NCI-H460 (cell line): ENCODE measurements at regions not wholly inside any gene's neighbourhood (a gene's known extent, or its start where the extent isn't known, plus 50 kb on each side); places are given as distances from the start of the nearest gene placed in this dataset.

Source experiments
- DNase-seq: peaks from one replicate; pipeline ENCODE4 v3.0.0-alpha.2; 2016; ENCODE audit warnings: low read depth; ENCODE audit errors: extremely low read depth

DNA sequence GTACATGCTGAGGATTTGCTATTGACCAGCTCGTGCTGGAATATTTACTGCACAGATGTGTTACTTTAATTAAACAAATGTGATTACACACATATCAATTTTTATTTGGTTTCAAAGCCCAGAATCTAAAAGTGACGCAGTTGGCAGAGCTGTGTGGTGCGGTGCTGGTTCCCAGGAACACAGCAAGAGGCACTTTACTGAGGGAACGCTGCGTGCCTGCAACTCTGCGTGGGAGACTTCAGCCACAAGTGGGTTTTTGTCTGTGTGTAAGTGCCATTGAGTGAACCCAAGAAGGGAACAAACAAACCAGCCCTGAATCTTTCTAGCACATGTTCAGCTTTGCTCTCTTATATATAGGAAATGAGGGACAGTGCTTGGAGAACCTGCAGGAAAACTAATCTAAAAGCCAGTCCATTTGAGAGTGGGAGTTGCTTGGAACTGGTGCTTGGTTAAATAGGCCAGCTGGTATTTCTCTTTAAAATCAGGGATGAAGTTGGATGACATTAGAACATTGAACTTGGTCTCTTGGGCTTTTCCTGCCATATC is 196.6 kb upstream of the CELF4 start:
- no peak for DNase-seq

GRCh38 chr18:37754141-37754540 is 188.5 kb upstream of the CELF4 start:
- DNase-seq = no peak

GRCh38 chr18:37742436-37742835 is 176.8 kb upstream of the CELF4 start:
- no peak for DNase-seq

GRCh38 chr18:37741032-37741623 is 175.5 kb upstream of the CELF4 start:
- no peak for DNase-seq

DNA sequence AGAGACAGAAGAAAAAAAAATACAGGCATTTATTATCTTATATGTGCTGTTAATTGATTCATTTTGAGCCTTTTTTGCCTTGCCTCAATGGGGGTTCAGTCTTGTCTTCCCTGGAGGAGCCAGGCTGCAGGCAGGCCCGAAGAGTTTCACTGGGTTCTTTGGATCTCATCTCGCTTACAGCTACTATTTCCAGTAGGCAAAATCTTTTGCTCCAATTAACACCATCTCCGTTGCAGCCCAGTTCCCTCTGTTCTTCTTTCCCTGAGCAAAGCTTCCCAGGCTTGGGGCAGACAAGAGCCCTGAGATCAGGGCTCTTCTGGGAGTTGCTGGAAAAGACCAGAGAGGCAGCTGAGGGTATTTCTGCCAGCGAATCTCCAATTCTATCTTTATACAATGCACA is 168.8 kb upstream of the CELF4 start:
- no peak for DNase-seq

DNA sequence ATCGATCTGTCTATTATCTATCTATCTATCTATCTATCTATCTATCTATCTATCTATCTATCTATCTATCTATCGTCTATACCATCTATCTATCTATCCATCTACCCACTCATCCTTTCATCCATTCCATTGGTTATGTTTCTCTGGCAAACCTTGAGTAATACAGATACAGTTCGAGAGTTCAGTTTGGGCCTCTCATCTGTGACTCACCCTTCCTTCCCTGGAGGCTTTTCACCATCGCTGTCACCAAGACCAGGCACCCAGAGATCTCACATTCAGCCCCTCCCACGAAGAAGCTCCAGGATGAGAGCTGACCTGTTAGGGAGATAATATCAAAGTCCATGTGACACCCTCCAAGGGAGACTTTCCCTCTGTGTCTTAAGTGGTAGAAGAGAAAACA is 164.1 kb upstream of the CELF4 start:
- DNase-seq = no peak

- no peak for DNase-seq
Measured at GRCh38 chr18:37724206-37724605, 158.6 kb upstream of the CELF4 start.

DNA sequence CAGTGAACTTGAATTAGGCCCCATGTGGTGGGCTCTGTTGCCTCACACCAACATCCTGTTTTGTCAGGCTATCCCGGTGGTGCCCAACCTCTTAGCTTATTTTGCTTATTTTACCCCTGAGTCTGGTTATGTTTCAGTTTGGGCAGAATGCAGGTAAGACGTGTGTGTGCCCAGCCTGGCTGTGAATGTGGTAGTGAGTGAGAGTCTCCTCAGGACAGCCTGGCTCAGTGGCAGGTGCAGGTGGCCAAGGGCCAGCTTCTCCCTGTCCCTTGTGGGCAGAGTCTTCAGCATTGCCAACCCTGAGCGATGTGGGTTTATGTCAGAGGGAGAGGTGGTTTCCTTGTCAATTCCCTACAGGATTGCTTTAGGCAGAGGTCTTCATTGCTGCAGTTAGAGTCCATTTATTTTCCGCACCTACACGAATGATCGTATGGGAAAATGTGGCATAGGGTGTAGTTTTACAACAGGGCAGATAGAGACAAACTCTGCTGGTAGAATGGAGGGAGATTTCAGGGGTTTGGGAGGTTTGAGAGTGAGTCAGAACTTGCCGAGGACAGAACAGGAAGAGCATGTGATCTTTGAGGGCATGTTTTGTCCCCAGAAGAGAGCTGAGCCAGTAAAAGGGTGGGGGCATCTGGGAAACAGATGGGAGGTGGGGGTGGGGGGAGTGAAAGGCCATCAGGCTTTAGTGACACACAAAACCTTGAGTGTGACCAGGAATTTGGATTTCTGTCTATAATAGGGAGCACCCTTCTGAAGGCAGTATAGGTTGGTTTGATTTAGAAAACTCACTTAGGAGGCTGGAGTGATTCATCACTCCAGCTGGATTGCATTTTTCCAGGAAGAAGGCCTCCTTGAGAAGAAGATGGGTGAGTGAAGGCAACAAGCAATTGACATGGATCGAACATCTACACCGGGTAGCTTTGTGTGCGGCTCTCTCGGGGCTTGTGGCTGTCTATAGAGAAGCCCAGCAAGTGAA is 156.2 kb upstream of the CELF4 start:
- DNase-seq = no peak

DNA sequence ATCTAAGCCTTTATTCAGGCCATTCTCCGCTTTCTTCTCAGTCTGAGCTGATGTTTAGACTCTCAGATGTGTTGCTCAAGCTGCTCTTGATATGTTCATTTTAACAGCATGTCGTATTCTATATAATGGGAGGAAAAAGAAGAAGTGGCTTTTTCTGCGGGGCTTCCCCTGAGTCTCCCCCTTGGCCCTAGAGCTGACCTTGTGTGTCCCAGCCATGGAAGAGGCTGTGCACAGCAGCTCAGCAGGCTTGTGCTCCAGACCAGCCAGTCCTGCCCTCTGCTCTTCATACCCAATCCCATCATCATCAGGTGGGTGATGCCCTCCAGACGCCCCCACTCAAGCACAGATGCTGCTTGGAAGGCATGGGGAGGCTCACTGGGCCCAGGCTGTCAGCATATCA is 155.1 kb upstream of the CELF4 start:
- DNase-seq = no peak

- DNase-seq = no peak
Measured at GRCh38 chr18:37717656-37718055, 152.1 kb upstream of the CELF4 start.

DNA sequence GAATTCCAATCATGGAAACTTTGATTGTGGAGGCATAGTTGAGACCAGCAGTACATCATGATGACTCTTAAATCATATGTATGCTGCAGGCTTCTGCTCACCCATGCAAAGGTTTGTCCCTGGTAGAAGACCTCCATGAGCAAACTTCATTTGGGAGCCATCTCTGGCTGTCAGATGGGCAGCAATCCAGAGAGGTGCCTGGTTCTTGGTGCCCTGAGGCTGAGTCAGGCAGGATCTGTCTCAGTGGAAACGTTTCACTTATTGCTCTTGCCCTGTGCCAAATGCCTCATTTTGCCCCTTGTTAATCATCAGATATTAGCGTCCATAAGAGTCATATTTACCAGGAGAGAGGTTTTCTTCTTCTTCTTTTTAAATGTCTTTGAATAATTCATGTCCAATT is 151.5 kb upstream of the CELF4 start:
- no peak for DNase-seq

DNA sequence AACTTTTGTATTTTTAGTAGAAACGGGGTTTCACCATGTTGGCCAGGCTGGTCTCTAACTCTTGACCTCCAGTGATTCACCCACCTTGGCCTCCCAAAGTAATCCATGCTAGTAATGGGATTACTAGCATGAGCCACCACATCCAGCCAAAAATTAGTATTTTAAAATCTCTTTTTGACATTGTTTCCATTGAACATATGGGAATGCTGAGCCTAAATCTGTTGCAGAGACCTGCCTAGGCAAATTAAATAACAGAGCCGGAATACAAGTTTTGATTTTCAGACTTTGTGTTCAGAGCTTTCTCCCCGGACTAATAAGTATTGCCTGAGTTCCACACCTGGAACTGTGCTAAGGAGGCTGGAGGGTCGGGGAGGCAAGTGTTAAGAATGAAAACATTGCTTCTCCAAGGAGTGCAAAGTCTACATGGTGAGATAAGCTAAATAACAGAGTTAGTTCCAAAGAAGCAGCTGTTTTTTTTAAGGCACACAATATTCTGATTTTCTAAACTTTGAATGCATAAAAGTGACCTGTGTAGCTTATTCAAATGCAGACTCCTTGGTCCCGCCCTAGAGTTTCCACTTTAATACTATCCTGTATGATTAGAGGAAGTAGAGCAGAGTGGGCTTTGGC is 150.6 kb upstream of the CELF4 start:
- DNase-seq = no peak

DNA sequence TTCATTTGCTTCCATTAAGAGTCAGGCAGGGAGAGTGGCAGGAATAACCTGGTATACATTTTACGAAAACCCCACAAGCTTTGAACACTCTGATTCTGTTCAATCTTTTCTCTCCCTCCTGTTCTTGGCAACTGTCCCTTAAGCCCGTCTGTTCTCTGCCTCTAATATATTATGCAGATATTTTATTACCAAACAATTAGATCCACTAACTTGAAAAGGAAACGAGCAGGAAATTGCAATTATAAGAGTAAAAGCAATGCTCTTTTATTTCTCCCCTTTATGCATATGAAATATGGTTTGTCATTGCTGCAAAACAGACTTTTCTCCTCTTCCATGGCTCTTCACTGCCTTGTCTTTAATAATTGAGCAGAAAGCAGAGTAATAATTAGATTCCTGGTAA is 149.1 kb upstream of the CELF4 start:
- DNase-seq = no peak

GRCh38 chr18:37712776-37713175 is 147.2 kb upstream of the CELF4 start:
- no peak for DNase-seq

DNA sequence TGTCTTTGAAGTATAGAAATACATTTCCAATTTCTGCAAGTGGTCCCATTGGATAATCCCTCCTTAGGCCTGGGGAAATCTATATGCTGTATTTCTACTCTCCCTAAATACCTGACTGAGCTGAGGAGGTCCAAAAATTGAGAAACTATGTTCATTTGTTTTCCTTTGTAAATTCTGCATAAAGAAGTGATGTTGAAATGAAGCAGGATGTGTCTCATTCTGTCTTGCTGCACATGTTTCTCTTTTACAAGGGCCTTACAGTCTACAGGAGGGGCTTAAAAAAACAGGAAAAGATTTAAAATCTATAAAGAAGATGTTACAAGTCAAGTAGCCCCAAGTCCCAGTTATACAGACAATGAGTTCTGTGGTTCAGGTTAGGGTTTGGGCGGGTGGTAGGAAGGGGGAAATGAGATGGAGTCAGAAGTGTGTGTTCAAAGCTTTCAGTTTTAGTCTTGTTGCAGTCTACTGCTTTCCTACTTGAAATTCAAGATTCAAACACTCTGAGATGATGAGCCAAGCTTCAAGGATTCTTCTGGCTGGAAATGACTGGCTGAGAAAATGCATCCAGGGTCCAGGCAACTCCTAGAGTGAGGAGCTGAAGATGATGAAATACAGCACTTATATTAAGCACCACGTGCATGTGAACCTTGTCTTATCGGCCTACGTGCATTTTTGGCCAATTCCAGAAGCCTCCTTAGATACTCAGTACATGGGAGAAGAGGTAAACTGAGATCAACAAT is 146.3 kb upstream of the CELF4 start:
- DNase-seq = no peak

DNA sequence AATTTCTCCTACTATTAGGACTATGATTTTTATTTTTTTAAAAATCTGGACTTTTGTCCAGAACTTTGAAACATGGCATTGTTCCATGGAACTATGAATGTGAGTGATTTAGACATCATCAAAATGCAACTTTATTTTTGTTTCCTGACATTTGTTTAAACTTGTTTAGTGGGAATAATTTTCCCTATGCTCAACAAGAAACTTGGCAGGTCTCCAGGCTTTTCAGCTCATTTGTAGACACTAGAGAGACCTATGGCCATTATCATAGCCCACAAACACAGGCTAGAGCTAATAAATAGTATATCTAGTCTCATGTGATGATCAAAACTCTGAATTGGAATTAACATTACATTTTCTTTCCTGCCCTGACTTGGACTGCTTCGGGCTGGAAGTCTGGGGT is 145.1 kb upstream of the CELF4 start:
- no peak for DNase-seq

GRCh38 chr18:37709740-37710139 is 144.1 kb upstream of the CELF4 start:
- DNase-seq = no peak

DNA sequence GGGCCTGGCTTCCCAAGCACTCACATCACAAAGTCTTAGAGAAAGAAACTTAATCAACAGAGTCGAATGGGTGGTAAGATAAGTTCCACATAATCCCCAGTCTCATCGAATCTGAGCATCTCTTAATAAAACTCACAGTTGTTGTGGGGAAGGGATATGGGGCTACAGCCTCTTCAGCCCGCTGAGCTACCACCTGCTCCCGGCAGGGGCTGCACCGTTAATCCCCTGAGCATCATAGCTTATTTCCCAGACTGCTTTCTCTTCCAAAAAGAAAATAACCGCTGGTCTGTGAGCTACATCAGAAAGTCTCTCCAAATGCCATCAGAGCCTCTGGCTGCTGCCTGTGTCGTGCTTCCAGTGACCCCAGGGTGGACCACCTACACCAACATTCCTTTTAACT is 139.4 kb upstream of the CELF4 start:
- no peak for DNase-seq

DNA sequence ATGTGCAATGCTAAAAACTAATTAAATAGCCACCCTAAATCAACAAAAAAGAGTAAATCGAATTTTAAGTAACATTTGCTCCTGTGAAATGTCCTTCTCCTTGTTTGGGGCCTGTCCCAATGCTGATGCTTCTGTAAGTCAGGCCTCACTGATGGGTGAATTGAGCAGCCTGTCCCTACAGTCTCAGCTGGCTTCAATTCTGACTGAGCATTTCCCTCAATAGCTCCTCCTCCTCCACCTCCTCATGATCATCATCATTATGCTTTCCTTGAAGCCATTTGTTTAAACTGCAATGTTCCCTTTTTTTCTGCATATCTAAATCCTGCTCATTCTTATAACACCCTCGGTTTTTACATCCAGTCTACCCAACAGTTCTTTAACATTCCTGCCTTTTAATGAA is 137.2 kb upstream of the CELF4 start:
- no peak for DNase-seq

GRCh38 chr18:37701967-37702366 is 136.4 kb upstream of the CELF4 start:
- DNase-seq = no peak

- no peak for DNase-seq
Measured at GRCh38 chr18:37698508-37699040, 133.0 kb upstream of the CELF4 start.
